Sigmoid colon (tissue), 6 donors: ENCODE measurements at regions not wholly inside any gene's neighbourhood (a gene's known extent, or its start where the extent isn't known, plus 50 kb on each side); places are given as distances from the start of the nearest gene placed in this dataset.

Experiments
- DNase-seq: peaks from one replicate; pipeline ENCODE4 v3.0.0-alpha.2; 2019
- H3K27ac ChIP-seq, 4 donors: fragments of 200-600 bp; sonication (generic); one replicate each; pipeline ENCODE4 v1.5.1; 2016 to 2019; ENCODE audit warnings: mild to moderate bottlenecking in 1 of 4
- H3K27me3 ChIP-seq, 3 donors: fragments of 200-600 bp; sonication (generic); one replicate each; pipeline ENCODE4 v1.5.1; 2019; ENCODE audit warnings: mild to moderate bottlenecking in 1 of 3
- H3K36me3 ChIP-seq, 4 donors: fragments of 200-600 bp; sonication (generic); one replicate each; pipeline ENCODE4 v1.5.1; 2016 to 2019
- H3K4me1 ChIP-seq, 4 donors: fragments of 200-600 bp; sonication (generic); one replicate each; pipeline ENCODE4 v1.5.1; 2017 to 2019
- H3K4me3 ChIP-seq, 4 donors: fragments of 200-600 bp; sonication (generic); one replicate each; pipeline ENCODE4 v1.5.1; 2017 to 2019; ENCODE audit warnings: mild to moderate bottlenecking in 2 of 4, moderate library complexity in 1 of 4
- H3K9me3 ChIP-seq, 4 donors: fragments of 200-600 bp in 3 of 4; sonication (generic) in 3 of 4; one replicate each; pipeline versions ENCODE4 v1.5.1 to v1.6.1; 2013 to 2019
- EP300 ChIP-seq, 4 donors: sonication (generic); formaldehyde crosslinking; IDR thresholded peaks; one replicate each; pipeline ENCODE4 v1.6.1; 2017; ENCODE audit warnings: antibody characterized with exemption in 4 of 4
- POLR2A ChIP-seq, 2 donors: fragments of 450-650 bp; IDR thresholded peaks; one replicate each; pipeline ENCODE4 v1.6.1; 2016; ENCODE audit warnings: antibody characterized with exemption in 2 of 2, mild to moderate bottlenecking in 2 of 2, moderate library complexity in 2 of 2
- POLR2AphosphoS5 ChIP-seq, 4 donors: sonication (generic); formaldehyde crosslinking; IDR thresholded peaks; one replicate each; pipeline ENCODE4 v1.6.1; 2017; ENCODE audit warnings: antibody characterized with exemption in 4 of 4
- WGBS, 2 donors: extraction: QIAGEN DNeasy Blood & Tissue Kit; methylation state at CpG; one replicate each; pipeline ENCODE4 v1.1.7; 2013; 5-methylcytosine and 5-hydroxymethylcytosine counted together
- intact Hi-C: fragments of 100-400 bp; cut with DNase I; formaldehyde crosslinking; loops from one replicate; pipeline ENCODE4 v1.15.1; 2023
- TF ChIP-seq, protein P1 (sequence below), 4 experiments: fragments of 450-650 bp in 3 of 4; fragments of 200-600 bp in 1 of 4; IDR thresholded peaks; one replicate each; pipeline ENCODE4 v1.5.1; 2016 to 2019; ENCODE audit warnings: antibody characterized with exemption in 4 of 4, mild to moderate bottlenecking in 3 of 4, moderate library complexity in 2 of 4
- donor health status: healthy with polysubstance abuse.
- donor health status: healthy.

DNA sequence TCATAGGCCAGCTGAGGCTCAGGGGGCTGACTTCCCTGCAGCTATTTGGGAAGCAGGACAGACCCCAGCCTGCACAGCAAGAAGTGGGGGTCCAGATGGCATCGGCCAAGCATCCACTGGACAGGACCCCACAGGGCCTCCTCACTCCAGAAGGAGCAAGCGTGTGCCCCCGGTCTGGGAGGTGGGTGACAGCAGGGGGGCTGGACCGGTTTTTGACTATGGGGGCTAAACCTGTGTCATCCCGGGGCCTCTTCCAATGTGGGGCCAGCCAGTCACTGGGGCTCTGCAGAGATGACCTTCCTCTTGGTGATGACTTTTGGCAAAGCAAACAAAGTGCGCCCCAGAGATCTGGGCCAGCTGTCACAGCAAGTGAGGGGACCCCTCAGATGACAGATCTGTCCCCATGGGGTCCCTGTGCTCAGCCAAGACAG is 163.9 kb downstream of the OLFM1 start:
- Histone ChIP-seq H3K4me1 (no peaks in the 10 kb centered on the region), H3K27me3 (peaks cover 0 to 18% (median under 1%) of the 10 kb centered on the region in 3 donors), H3K4me3 (no peak overlapping the region), H3K9me3 (no peaks in the 10 kb centered on the region), H3K36me3 (no peaks in the 10 kb centered on the region), H3K27ac (no peak overlapping the region)
- peak; percentile 57 for DNase-seq
- intact Hi-C loops: no loop called here
- TF ChIP-seq POLR2A (IDR thresholded peaks at IDR 0.05): no peak
- TF ChIP-seq POLR2AphosphoS5 (IDR thresholded peaks at IDR 0.05): no peak
- TF ChIP-seq EP300 (IDR thresholded peaks at IDR 0.05): no peak
- TF ChIP-seq, protein P1, sequence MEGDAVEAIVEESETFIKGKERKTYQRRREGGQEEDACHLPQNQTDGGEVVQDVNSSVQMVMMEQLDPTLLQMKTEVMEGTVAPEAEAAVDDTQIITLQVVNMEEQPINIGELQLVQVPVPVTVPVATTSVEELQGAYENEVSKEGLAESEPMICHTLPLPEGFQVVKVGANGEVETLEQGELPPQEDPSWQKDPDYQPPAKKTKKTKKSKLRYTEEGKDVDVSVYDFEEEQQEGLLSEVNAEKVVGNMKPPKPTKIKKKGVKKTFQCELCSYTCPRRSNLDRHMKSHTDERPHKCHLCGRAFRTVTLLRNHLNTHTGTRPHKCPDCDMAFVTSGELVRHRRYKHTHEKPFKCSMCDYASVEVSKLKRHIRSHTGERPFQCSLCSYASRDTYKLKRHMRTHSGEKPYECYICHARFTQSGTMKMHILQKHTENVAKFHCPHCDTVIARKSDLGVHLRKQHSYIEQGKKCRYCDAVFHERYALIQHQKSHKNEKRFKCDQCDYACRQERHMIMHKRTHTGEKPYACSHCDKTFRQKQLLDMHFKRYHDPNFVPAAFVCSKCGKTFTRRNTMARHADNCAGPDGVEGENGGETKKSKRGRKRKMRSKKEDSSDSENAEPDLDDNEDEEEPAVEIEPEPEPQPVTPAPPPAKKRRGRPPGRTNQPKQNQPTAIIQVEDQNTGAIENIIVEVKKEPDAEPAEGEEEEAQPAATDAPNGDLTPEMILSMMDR (IDR thresholded peaks at IDR 0.05): no peak
- WGBS, 2 donors: 87 to 91% methylated on average over 6 of the region's 6 CpGs

DNA sequence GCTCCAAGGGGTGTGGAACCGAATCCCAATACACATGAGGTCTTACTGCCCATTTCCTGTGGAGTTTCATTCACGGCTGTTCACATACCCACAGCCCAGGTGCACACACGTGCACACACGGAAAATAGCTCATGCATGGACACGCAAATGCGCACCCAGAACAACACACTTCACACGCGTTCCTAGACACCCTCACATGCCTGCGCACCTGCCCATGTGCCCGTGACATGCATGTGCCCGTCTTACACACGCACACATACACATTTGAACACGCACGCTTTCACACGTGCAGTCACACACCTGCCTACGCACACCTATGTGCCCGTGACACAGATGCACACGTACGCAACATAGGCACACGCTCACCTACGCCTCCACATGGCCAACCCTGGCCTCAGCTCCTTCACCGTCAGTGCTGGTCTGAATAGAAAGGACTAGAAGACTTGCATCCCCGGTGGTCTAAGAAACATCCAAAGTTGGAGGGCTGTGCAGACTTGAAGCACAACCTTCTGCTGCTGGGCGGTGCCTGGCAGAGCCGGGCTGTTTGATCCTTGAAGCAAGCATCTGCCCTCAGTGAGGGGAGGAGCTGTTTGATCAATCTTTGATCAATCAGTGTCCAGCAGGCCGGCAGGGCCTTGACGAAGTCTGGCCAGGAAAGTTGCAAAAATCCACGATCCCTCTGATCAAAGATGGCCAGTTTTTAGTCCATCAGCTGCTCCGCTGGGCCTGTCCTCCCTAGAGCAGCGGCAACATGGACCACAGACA is 164.7 kb downstream of the OLFM1 start:
- Histone ChIP-seq H3K27ac (no peak overlapping the region), H3K9me3 (no peaks in the 10 kb centered on the region), H3K36me3 (no peaks in the 10 kb centered on the region), H3K4me1 (no peaks in the 10 kb centered on the region), H3K4me3 (no peak overlapping the region), H3K27me3 (peaks cover 0 to 22% (median 0%) of the 10 kb centered on the region in 3 donors)
- 80 to 89% methylated on average over 30 of the region's 30 CpGs for WGBS, 2 donors
- intact Hi-C loops: no loop called here
- peak; percentile 42 for DNase-seq
- TF ChIP-seq POLR2AphosphoS5 (IDR thresholded peaks at IDR 0.05) (no peak), EP300 (IDR thresholded peaks at IDR 0.05) (no peak), POLR2A (IDR thresholded peaks at IDR 0.05) (no peak)
- TF ChIP-seq, protein P1 (IDR thresholded peaks at IDR 0.05): no peak

DNA sequence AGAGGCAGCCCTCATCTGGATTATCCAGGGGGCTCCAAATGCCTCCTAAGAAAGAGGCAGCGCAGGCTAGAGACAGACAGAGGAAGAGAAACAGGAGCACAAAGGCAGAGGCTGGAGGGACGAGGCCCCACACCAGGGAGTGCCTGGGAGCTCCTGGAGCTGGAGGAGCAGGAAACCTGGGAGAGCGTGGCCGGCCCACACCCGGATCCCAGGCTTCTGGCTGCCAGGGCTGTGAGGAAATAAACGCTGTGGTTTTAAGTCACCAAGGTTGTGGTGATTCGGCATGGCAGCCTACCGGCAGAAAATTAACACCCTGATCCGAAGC is 165.5 kb downstream of the OLFM1 start:
- Histone ChIP-seq H3K27me3 (peaks cover 0 to 24% (median 0%) of the 10 kb centered on the region in 3 donors), H3K27ac (no peak overlapping the region), H3K9me3 (no peaks in the 10 kb centered on the region), H3K4me1 (no peaks in the 10 kb centered on the region), H3K36me3 (no peaks in the 10 kb centered on the region), H3K4me3 (no peak overlapping the region)
- peak; percentile 45 for DNase-seq
- WGBS, 2 donors: 34 to 40% methylated on average over 9 of the region's 9 CpGs
- TF ChIP-seq, protein P1 (IDR thresholded peaks at IDR 0.05): no peak
- no peak for TF ChIP-seq POLR2AphosphoS5 (IDR thresholded peaks at IDR 0.05)
- no peak for TF ChIP-seq EP300 (IDR thresholded peaks at IDR 0.05)
- TF ChIP-seq POLR2A (IDR thresholded peaks at IDR 0.05): no peak
- intact Hi-C loops: no loop called here

DNA sequence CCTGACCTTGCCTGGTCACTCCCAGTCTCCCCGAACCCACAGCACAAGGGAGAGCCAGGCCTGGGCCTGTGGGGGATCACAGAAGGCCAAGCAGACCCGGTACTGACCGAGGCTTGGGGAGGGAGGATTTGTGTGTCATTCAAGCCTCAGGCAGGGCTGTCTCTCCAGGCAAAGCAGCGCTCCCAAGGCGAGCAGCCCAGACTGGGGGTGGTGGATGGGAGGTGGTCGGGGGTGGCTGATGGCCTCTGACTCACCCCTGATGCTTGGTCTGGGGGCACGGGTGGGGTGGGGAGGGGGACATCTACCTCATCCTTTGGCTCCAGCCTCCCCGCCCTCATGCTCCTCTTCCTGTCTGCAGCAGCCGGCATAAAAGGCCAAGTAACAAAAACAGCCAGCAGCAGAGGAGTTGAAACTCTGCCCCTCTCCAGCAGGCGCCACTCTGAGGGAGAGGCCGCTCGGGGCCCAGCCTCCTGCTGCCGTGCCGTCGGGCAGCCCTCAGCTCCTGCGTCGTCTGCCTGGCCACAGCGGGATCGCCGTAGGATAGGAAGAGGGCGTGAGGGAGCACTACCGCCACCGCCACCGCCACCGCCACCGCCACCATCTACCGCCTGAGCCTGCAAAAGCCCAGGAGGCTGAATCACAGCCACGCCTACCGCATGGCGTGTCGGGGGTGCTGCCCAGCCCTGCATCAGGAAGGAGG is 166.0 kb downstream of the OLFM1 start:
- intact Hi-C loops: no loop called here
- WGBS, 2 donors: 39 to 47% methylated on average over 31 of the region's 31 CpGs

More for the DNA sequence above, 166.0 kb downstream of the OLFM1 start:
- Histone ChIP-seq H3K4me1 (no peaks in the 10 kb centered on the region), H3K27ac (no peak overlapping the region), H3K4me3 (no peak overlapping the region), H3K36me3 (no peaks in the 10 kb centered on the region), H3K27me3 (peaks cover 0 to 23% (median 0%) of the 10 kb centered on the region in 3 donors), H3K9me3 (no peaks in the 10 kb centered on the region)
- no peak for TF ChIP-seq EP300 (IDR thresholded peaks at IDR 0.05)
- no peak for TF ChIP-seq POLR2AphosphoS5 (IDR thresholded peaks at IDR 0.05)
- TF ChIP-seq, protein P1 (IDR thresholded peaks at IDR 0.05): no peak
- TF ChIP-seq POLR2A (IDR thresholded peaks at IDR 0.05): no peak
- DNase-seq: peak; percentile 50
